ENCODE measurements at regions not wholly inside any gene's neighbourhood (a gene's known extent, or its start where the extent isn't known, plus 50 kb on each side); places are given as distances from the start of the nearest gene placed in this dataset.

DNA sequence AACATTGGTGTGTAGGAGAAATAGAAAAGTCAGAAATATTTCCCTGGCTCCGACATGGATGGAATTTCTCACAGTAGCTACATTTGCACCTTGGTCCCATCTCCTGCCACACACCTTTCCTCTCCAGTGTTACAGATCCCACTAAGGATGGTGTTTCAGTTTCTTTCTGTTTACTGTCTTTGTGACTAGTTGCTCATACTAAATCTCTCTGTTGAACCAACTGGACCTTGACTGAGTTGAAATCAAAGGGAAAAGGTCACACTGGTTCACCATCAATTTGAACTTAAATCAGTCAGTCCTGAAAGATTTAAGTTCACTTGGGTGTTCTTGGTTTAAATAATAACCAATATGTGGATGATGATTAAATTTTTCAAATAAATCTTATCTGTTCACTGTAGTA is 754.2 kb downstream of the OTOL1 start:
- TF ChIP-seq NEUROD1 (IDR thresholded peaks at IDR 0.05; ENCODE audit: borderline replicate concordance, low read depth, low read length, partially characterized antibody) (no peak), SREBF1 (IDR thresholded peaks at IDR 0.05; ENCODE audit: borderline replicate concordance, low read depth, low read length) (no peak), NCOA2 (IDR thresholded peaks at IDR 0.05; ENCODE audit: partially characterized antibody in 2 of 2) (no peak), NR3C1 (CRISPR knock-in tag; IDR thresholded peaks at IDR 0.05) (no peak), GTF2F1 (IDR thresholded peaks at IDR 0.05; ENCODE audit: low read depth, low read length) (no peak), TCFL5 (CRISPR knock-in tag; conservative IDR thresholded peaks at IDR 0.05) (no peak), ZNF589 (CRISPR knock-in tag; IDR thresholded peaks at IDR 0.05; ENCODE audit: low read depth) (no peak)
- TF ChIP-seq, protein P1, sequence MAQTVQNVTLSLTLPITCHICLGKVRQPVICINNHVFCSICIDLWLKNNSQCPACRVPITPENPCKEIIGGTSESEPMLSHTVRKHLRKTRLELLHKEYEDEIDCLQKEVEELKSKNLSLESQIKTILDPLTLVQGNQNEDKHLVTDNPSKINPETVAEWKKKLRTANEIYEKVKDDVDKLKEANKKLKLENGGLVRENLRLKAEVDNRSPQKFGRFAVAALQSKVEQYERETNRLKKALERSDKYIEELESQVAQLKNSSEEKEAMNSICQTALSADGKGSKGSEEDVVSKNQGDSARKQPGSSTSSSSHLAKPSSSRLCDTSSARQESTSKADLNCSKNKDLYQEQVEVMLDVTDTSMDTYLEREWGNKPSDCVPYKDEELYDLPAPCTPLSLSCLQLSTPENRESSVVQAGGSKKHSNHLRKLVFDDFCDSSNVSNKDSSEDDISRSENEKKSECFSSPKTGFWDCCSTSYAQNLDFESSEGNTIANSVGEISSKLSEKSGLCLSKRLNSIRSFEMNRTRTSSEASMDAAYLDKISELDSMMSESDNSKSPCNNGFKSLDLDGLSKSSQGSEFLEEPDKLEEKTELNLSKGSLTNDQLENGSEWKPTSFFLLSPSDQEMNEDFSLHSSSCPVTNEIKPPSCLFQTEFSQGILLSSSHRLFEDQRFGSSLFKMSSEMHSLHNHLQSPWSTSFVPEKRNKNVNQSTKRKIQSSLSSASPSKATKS (CRISPR knock-in tag; IDR thresholded peaks at IDR 0.05): no peak
- TF ChIP-seq, protein P2, sequence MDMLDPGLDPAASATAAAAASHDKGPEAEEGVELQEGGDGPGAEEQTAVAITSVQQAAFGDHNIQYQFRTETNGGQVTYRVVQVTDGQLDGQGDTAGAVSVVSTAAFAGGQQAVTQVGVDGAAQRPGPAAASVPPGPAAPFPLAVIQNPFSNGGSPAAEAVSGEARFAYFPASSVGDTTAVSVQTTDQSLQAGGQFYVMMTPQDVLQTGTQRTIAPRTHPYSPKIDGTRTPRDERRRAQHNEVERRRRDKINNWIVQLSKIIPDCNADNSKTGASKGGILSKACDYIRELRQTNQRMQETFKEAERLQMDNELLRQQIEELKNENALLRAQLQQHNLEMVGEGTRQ (CRISPR knock-in tag; IDR thresholded peaks at IDR 0.05): no peak
- TF ChIP-seq, protein P3, sequence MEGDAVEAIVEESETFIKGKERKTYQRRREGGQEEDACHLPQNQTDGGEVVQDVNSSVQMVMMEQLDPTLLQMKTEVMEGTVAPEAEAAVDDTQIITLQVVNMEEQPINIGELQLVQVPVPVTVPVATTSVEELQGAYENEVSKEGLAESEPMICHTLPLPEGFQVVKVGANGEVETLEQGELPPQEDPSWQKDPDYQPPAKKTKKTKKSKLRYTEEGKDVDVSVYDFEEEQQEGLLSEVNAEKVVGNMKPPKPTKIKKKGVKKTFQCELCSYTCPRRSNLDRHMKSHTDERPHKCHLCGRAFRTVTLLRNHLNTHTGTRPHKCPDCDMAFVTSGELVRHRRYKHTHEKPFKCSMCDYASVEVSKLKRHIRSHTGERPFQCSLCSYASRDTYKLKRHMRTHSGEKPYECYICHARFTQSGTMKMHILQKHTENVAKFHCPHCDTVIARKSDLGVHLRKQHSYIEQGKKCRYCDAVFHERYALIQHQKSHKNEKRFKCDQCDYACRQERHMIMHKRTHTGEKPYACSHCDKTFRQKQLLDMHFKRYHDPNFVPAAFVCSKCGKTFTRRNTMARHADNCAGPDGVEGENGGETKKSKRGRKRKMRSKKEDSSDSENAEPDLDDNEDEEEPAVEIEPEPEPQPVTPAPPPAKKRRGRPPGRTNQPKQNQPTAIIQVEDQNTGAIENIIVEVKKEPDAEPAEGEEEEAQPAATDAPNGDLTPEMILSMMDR (IDR thresholded peaks at IDR 0.05 in 2 of 3, conservative IDR thresholded peaks at IDR 0.05 in 1 of 3; ENCODE audit: insufficient read depth in 2 of 3, low read depth in 1 of 3, low read length in 3 of 3): no peak
- TF ChIP-seq, protein P4, sequence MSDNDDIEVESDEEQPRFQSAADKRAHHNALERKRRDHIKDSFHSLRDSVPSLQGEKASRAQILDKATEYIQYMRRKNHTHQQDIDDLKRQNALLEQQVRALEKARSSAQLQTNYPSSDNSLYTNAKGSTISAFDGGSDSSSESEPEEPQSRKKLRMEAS (CRISPR knock-in tag; IDR thresholded peaks at IDR 0.05): no peak
- TF ChIP-seq, protein P5, sequence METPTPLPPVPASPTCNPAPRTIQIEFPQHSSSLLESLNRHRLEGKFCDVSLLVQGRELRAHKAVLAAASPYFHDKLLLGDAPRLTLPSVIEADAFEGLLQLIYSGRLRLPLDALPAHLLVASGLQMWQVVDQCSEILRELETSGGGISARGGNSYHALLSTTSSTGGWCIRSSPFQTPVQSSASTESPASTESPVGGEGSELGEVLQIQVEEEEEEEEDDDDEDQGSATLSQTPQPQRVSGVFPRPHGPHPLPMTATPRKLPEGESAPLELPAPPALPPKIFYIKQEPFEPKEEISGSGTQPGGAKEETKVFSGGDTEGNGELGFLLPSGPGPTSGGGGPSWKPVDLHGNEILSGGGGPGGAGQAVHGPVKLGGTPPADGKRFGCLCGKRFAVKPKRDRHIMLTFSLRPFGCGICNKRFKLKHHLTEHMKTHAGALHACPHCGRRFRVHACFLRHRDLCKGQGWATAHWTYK (CRISPR knock-in tag; IDR thresholded peaks at IDR 0.05): no peak
